GM12892 (cell line): ENCODE measurements at regions not wholly inside any gene's neighbourhood (a gene's known extent, or its start where the extent isn't known, plus 50 kb on each side); places are given as distances from the start of the nearest gene placed in this dataset.

ENCODE experiments used
- DNase-seq: peaks from one replicate; pipeline ENCODE4 v3.0.0; 2011; ENCODE audit not compliant: insufficient read length
- FAIRE-seq: peaks from 2 replicates; lab custom pipeline; 2011; peaks lifted over from hg19 to GRCh38; lab: Jason Lieb, UNC
- POLR2A ChIP-seq: IDR thresholded peaks from 2 replicates; pipeline ENCODE4 v1.6.1; 2011; ENCODE audit warnings: low read depth, low read length, control low read depth
- POLR2AphosphoS5 ChIP-seq: IDR thresholded peaks from 2 replicates; pipeline ENCODE4 v1.6.1; 2011; ENCODE audit warnings: low read depth, low read length, control low read depth
- TAF1 ChIP-seq: IDR thresholded peaks from 2 replicates; pipeline ENCODE4 v1.6.1; 2011; ENCODE audit warnings: low read depth, mild to moderate bottlenecking, control low read depth, low read length, borderline replicate concordance

DNA sequence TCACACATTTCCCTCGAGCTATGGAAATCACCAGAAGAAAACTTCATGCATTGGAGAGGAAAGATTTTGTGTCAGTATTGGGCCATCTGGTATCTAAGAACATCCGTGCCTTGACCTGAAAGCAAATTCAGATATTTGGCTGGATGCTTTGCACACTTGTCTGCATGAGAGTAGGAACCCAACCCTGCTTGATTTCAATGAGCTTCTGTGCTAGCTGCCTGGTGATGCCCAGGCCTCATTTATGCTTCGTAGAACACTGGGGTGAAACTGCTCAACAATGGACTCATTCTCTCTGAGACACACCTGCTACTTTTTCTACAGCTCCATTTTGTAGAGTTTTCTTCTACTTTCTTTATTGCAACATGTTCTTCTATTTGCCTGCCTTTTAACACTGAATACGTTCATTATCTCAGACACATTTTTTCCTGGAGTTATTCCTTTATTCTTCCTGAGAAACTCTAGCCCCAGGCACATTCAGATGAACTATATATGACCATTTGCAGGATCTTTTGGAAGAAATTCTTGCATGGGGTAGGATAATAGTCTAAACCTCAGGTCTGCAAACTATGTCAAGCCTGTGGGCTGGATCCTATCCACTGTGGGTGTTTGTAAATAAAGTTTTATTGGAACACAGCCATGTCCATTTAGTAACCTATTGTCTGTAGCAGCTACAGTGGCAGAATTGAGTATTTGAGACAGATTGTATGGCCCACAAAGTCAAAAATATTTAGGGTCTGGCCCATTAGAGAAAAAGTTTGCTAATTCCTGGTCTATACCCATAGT lies 83.8 kb upstream of the CLCN4 start:
- FAIRE-seq (no peak), DNase-seq (no peak)
- TF ChIP-seq TAF1 (no peak), POLR2A (no peak), POLR2AphosphoS5 (no peak)

GRCh38 chrX:10073671-10074070 lies 83.1 kb upstream of the CLCN4 start:
- no peak for TF ChIP-seq POLR2A
- no peak for TF ChIP-seq TAF1
- no peak for TF ChIP-seq POLR2AphosphoS5
- DNase-seq (no peak), FAIRE-seq (no peak)

GRCh38 chrX:10074241-10074941 lies 82.4 kb upstream of the CLCN4 start:
- FAIRE-seq (no peak), DNase-seq (no peak)
- TF ChIP-seq TAF1 (no peak), POLR2AphosphoS5 (no peak), POLR2A (no peak)

GRCh38 chrX:10076765-10077164 lies 80.0 kb upstream of the CLCN4 start:
- no peak for FAIRE-seq
- DNase-seq = no peak
- TF ChIP-seq TAF1 (no peak), POLR2A (no peak), POLR2AphosphoS5 (no peak)

DNA sequence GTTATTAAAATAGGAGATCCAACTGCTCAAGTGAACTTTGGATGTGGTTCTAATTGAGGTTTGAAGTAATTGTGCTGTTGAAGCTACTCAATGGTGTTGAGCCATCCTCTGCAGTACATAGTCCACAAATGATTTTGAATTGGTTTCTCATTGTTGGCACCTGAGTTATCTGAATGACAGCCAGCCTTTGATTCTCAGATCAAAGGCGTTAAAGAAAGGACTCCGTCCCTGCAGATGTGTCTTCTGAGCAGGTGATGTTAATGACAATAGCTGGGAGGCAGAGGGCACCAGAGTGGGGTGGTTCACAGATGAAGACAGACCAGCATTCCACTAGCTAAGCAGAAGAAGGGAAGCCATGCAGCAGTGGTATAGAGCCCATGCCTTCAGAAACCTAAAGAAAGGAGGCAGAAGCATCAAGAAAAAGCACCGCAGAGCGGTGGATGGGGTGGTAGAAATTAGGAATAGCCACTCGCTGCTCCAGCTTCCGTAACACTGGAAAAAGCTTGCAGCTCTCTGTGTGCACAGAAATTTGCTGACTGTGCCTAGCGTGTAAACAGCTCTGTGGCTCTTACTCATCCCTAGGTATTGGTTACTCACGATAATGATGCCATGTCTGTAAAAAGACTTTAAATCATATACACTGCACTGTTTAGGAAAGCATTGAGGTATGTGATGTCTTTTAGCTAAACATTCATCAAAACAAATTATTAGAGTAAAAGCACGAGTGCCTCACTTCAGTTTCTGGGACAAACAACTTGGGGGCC lies 79.2 kb upstream of the CLCN4 start:
- DNase-seq (no peak), FAIRE-seq (no peak)
- TF ChIP-seq POLR2A (no peak), POLR2AphosphoS5 (no peak), TAF1 (no peak)

- no peak for FAIRE-seq
- TF ChIP-seq TAF1 (no peak), POLR2AphosphoS5 (no peak), POLR2A (no peak)
- DNase-seq = no peak
These were observed 78.5 kb upstream of the CLCN4 start for GRCh38 chrX:10078266-10078665.

DNA sequence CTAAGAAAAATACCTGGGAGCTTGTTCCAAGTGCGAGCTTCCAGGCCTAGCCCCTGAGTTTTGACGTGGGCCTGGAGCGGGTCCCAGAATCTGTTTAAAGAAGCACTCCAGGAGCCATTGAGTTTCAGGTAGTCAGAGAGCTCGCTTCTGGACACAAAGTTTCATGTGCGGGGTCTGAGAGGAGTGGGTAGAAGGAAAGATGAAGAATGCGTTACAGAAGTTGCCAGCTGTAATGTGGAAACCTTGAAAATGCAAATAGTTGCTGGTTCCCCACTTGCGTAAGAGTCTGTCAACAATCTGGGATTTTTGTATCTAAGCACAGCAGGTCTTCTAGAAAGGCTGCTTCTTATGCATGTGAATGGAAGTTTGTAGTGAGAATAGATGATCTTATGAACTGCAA lies 77.5 kb upstream of the CLCN4 start:
- FAIRE-seq (no peak), DNase-seq (no peak)
- TF ChIP-seq TAF1 = no peak

DNA sequence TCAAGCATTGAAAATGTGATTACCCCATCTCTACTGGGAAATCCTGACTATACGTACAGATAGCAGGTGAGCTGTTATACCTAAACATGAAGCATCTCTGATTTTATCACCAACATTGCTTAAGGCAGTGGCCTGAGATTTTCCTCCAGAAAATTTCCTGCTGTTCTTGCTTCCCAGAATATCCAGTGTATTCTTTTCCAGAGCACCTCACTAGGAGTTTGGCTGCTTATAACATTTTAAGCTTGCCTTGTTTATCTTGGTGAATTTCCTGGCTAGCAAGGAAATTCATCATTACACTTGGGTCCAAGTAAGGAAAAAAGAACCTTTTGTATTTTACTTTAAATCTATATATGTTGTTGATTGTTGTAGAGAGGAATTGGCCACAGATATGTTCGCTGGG lies 73.0 kb upstream of the CLCN4 start:
- FAIRE-seq (no peak), DNase-seq (no peak)
- TF ChIP-seq TAF1 = no peak
- TF ChIP-seq POLR2A = no peak
- TF ChIP-seq POLR2AphosphoS5 = no peak

GRCh38 chrX:10085223-10085622 lies 71.6 kb upstream of the CLCN4 start:
- FAIRE-seq = peak; percentile 36
- no peak for TF ChIP-seq POLR2A
- TF ChIP-seq POLR2AphosphoS5 = no peak
- no peak for TF ChIP-seq TAF1
- DNase-seq = no peak

DNA sequence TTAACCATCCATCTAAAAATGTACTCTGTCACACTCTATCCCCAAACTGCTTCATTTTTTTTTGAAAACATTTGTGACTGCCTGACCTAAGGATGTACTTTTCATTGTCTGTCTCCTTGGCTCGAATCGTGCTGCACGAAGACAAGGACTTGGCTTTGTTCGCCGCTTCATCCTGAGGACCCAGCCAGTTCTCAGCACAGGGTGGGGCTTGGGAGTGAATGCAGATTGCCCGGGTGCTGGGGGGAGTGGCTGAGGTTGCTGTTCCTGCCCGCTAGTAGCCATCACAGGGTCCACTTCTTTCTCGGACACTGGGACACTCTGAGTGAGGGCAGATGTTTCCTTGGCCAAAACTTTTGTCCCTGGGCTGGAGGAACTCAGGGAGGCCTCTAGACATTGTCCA lies 70.1 kb upstream of the CLCN4 start:
- DNase-seq = no peak
- no peak for FAIRE-seq
- no peak for TF ChIP-seq TAF1
- no peak for TF ChIP-seq POLR2A
- TF ChIP-seq POLR2AphosphoS5 = no peak

DNA sequence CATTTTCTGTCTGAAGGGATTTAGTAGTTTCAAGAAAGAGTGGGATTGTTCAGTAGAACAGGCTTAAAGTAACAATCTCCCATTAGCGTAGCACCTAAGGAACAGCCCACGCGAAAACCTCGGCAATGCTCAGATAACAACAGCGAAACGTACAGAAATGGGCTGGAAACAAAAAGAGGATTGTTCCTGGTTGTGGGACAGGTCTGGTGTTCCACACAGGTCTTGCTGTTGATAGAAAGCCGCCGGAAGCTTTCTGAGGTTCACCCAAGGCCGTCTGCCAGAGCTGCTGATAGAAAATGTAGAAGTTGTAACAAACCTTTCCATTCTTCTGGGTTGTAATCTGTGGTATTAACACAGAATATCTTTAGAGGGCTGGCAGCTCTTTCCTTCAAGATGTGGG lies 69.4 kb upstream of the CLCN4 start:
- FAIRE-seq (no peak), DNase-seq (no peak)
- TF ChIP-seq TAF1 = no peak
- no peak for TF ChIP-seq POLR2AphosphoS5

DNA sequence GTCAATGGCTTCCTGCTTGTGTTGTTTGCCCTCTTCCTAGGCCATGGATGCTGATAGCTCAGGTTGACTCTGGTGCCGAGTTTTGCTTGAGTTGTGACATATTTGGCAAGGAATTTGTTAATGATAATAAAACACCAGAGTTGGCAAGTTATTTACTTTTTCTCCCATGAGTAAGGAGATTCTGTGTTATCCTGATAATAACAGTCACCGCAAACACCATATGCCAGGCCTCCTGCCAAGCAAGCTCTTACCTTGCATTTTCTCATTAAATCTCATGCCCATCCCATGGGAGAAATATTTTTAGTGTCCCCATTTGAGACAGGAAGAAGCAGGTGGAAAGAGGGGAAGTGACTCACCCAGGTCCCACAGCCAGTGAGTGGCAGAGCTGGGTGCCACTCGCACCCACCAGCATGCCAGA lies 67.4 kb upstream of the CLCN4 start:
- FAIRE-seq (no peak), DNase-seq (no peak)
- no peak for TF ChIP-seq POLR2A
- TF ChIP-seq TAF1 = no peak
- no peak for TF ChIP-seq POLR2AphosphoS5

- DNase-seq = no peak
- TF ChIP-seq TAF1 = no peak
- no peak for FAIRE-seq
These were observed 66.5 kb upstream of the CLCN4 start for GRCh38 chrX:10090319-10090718.
